Ishikawa (cell line): ENCODE measurements at regions not wholly inside any gene's neighbourhood (a gene's known extent, or its start where the extent isn't known, plus 50 kb on each side); places are given as distances from the start of the nearest gene placed in this dataset.

Experiments
- CEBPB ChIP-seq: IDR thresholded peaks from 2 replicates; pipeline ENCODE4 v1.6.1; 2012
- CREB1 ChIP-seq: IDR thresholded peaks from 2 replicates; pipeline ENCODE4 v1.6.1; 2012; ENCODE audit warnings: low read depth
- EGR1 ChIP-seq: IDR thresholded peaks from 2 replicates; pipeline ENCODE4 v1.6.1; 2012
- EP300 ChIP-seq: IDR thresholded peaks from 2 replicates; pipeline ENCODE4 v1.6.1; 2012; ENCODE audit warnings: borderline replicate concordance
- FOXM1 ChIP-seq: IDR thresholded peaks from 2 replicates; pipeline ENCODE4 v1.6.1; 2012; ENCODE audit warnings: low read depth, borderline replicate concordance
- MAX ChIP-seq: IDR thresholded peaks from 2 replicates; pipeline ENCODE4 v1.6.1; 2012
- NFIC ChIP-seq: IDR thresholded peaks from 2 replicates; pipeline ENCODE4 v1.6.1; 2012
- RAD21 ChIP-seq: IDR thresholded peaks from 2 replicates; pipeline ENCODE4 v1.6.1; 2012; ENCODE audit warnings: low read depth
- REST ChIP-seq: IDR thresholded peaks from 2 replicates; pipeline ENCODE4 v1.6.1; 2012; ENCODE audit warnings: low read depth, mild to moderate bottlenecking
- TAF1 ChIP-seq: IDR thresholded peaks from 2 replicates; pipeline ENCODE4 v1.6.1; 2012; ENCODE audit warnings: low read depth, mild to moderate bottlenecking
- TCF12 ChIP-seq: IDR thresholded peaks from 2 replicates; pipeline ENCODE4 v1.6.1; 2012; ENCODE audit warnings: low read depth
- TEAD4 ChIP-seq: IDR thresholded peaks from 2 replicates; pipeline ENCODE4 v1.6.1; 2012
- USF1 ChIP-seq: IDR thresholded peaks from 2 replicates; pipeline ENCODE4 v1.6.1; 2012
- YY1 ChIP-seq: IDR thresholded peaks from 2 replicates; pipeline ENCODE4 v1.6.1; 2012; ENCODE audit warnings: low read depth
- ZBTB7A ChIP-seq: IDR thresholded peaks from 2 replicates; pipeline ENCODE4 v1.6.1; 2012; ENCODE audit warnings: low read depth

- TF ChIP-seq YY1 (no peak), EP300 (no peak), NFIC (no peak), ZBTB7A (no peak), FOXM1 (no peak), TCF12 (no peak), REST (no peak), TEAD4 (no peak), RAD21 (no peak), EGR1 (no peak)
Observed at GRCh38 chr5:124645396-124645795, 101.0 kb downstream of the ZNF608 start.

- TF ChIP-seq ZBTB7A (no peak), TCF12 (no peak), RAD21 (no peak), REST (no peak), MAX (no peak), TAF1 (no peak), YY1 (no peak), EGR1 (no peak), NFIC (no peak), CEBPB (no peak), USF1 (no peak), FOXM1 (no peak)
Observed at GRCh38 chr5:124644582-124644981, 101.9 kb downstream of the ZNF608 start.

GRCh38 chr5:124644138-124644537 lies 102.3 kb downstream of the ZNF608 start:
- no peak for TF ChIP-seq MAX
- no peak for TF ChIP-seq REST
- no peak for TF ChIP-seq EGR1
- TF ChIP-seq TEAD4: no peak
- TF ChIP-seq ZBTB7A: no peak
- no peak for TF ChIP-seq CEBPB
- no peak for TF ChIP-seq YY1
- no peak for TF ChIP-seq RAD21
- TF ChIP-seq CREB1: no peak
- no peak for TF ChIP-seq NFIC
- TF ChIP-seq TCF12: no peak

- TF ChIP-seq TCF12: no peak
- TF ChIP-seq EGR1: no peak
- TF ChIP-seq NFIC: no peak
- TF ChIP-seq FOXM1: no peak
- TF ChIP-seq REST: no peak
- no peak for TF ChIP-seq USF1
- no peak for TF ChIP-seq CEBPB
- TF ChIP-seq RAD21: no peak
- no peak for TF ChIP-seq TEAD4
- TF ChIP-seq MAX: no peak
- no peak for TF ChIP-seq EP300
- no peak for TF ChIP-seq ZBTB7A
- no peak for TF ChIP-seq CREB1
Observed at GRCh38 chr5:124643336-124643735, 103.1 kb downstream of the ZNF608 start.
